AG09319 (cell line): ENCODE measurements at regions not wholly inside any gene's neighbourhood (a gene's known extent, or its start where the extent isn't known, plus 50 kb on each side); places are given as distances from the start of the nearest gene placed in this dataset.
"Not testable (repeated sequence)": the region's sequence is repeated elsewhere in the genome, so short reads cannot be mapped to it uniquely, and the experiment has no call there.

Experiments used
- DNase-seq: peaks from one replicate; pipeline ENCODE4 v3.0.0-alpha.2; 2010; ENCODE audit warnings: low read depth; ENCODE audit errors: extremely low read depth
- CTCF ChIP-seq: IDR thresholded peaks from 2 replicates; pipeline ENCODE4 v1.5.1; 2011; ENCODE audit warnings: low read depth, mild to moderate bottlenecking, inconsistent platforms, low read length, moderate library complexity

GRCh38 chr7:97928844-97929243 lies 56.6 kb upstream of the ASNS start:
- DNase-seq: not testable (repeated sequence)

- TF ChIP-seq CTCF: peak; percentile 44
- DNase-seq: not testable (repeated sequence)
Observed at GRCh38 chr7:97927790-97928748, 55.9 kb upstream of the ASNS start.
